IMR-90 (cell line): ENCODE measurements at regions not wholly inside any gene's neighbourhood (a gene's known extent, or its start where the extent isn't known, plus 50 kb on each side); places are given as distances from the start of the nearest gene placed in this dataset.

Source experiments
- ATAC-seq: fragments of 200-7000 bp; cut with Tn5 transposase; 2 replicates; pipeline ENCODE4 v1.9.1; 2020; ENCODE audit warnings: low read depth, mild to moderate bottlenecking, moderate library complexity
- BruUV-seq: library from RNA; stranded (reverse); fragments of 400-500 nt; replicated peaks from 2 replicates; lab custom pipeline; 2021; lab: Mats Ljungman, UMichigan
- CTCF ChIA-PET: fragments of 300-600 bp; formaldehyde crosslinking; extraction: SDS; loops from one replicate; lab custom pipeline; 2021; ENCODE audit warnings: antibody characterized with exemption; lab: Yijun Ruan, JAX
- POLR2A ChIA-PET: fragments of 300-600 bp; sonication (Branson Sonifier 250); formaldehyde crosslinking; loops from one replicate; lab custom pipeline; 2022; ENCODE audit warnings: antibody characterized with exemption; ENCODE audit not compliant: unreplicated experiment; lab: Charles Lee
- DNase-seq: peaks from one replicate; pipeline ENCODE4 v3.0.0; 2013
- H2AFZ ChIP-seq: replicated peaks from 2 replicates; pipeline ENCODE3; 2013; ENCODE audit warnings: low read length, mild to moderate bottlenecking; ENCODE audit not compliant: poor library complexity
- H2AK5ac ChIP-seq: 2 replicates; pipeline ENCODE4 v1.6.1; 2013; ENCODE audit warnings: low read depth, low read length, inconsistent platforms
- H2AK9ac ChIP-seq: replicated peaks from 2 replicates; pipeline ENCODE3; 2013; ENCODE audit warnings: mild to moderate bottlenecking, low read depth, low read length, moderate library complexity; ENCODE audit not compliant: poor library complexity
- H2BK120ac ChIP-seq: 2 replicates; pipeline ENCODE4 v1.6.1; 2013; ENCODE audit warnings: low read depth, low read length, inconsistent platforms
- H2BK15ac ChIP-seq: 3 replicates; pipeline ENCODE4 v1.6.1; 2013; ENCODE audit warnings: low read depth, low read length, inconsistent platforms
- H2BK20ac ChIP-seq: 2 replicates; pipeline ENCODE4 v1.6.1; 2013; ENCODE audit warnings: low read depth, mild to moderate bottlenecking, inconsistent platforms, low read length, moderate library complexity
- H2BK5ac ChIP-seq: 2 replicates; pipeline ENCODE4 v1.6.1; 2013; ENCODE audit warnings: mild to moderate bottlenecking, low read depth, low read length, inconsistent platforms; ENCODE audit not compliant: poor library complexity, severe bottlenecking
- H3K14ac ChIP-seq: replicated peaks from 2 replicates; pipeline ENCODE4 v1.6.1; 2013; ENCODE audit warnings: low read depth, low read length, inconsistent platforms
- H3K18ac ChIP-seq: 2 replicates; pipeline ENCODE4 v1.6.1; 2013; ENCODE audit warnings: low read depth, low read length, control low read depth
- H3K23ac ChIP-seq: 2 replicates; pipeline ENCODE4 v1.6.1; 2013; ENCODE audit warnings: low read depth, low read length, inconsistent platforms
- H3K27ac ChIP-seq: 2 replicates; pipeline ENCODE4 v1.5.1; 2013; ENCODE audit warnings: mild to moderate bottlenecking, control low read depth, low read length; ENCODE audit not compliant: insufficient read depth
- H3K27me3 ChIP-seq: 2 replicates; pipeline ENCODE4 v1.6.1; 2013; ENCODE audit warnings: low read length; ENCODE audit not compliant: control insufficient read depth, insufficient read depth
- H3K36me3 ChIP-seq: 2 replicates; pipeline ENCODE4 v1.6.1; 2013; ENCODE audit warnings: low read length, mixed read lengths; ENCODE audit not compliant: control insufficient read depth, insufficient read depth
- H3K4ac ChIP-seq: 2 replicates; pipeline ENCODE4 v1.6.1; 2013; ENCODE audit warnings: low read depth, low read length, inconsistent platforms
- H3K4me1 ChIP-seq: 2 replicates; pipeline ENCODE4 v1.6.1; 2013; ENCODE audit warnings: low read length, mixed read lengths; ENCODE audit not compliant: control insufficient read depth, insufficient read depth
- H3K4me2 ChIP-seq: 2 replicates; pipeline ENCODE4 v1.6.1; 2013; ENCODE audit warnings: low read depth, mild to moderate bottlenecking, control low read depth, low read length, moderate library complexity
- H3K4me3 ChIP-seq: 2 replicates; pipeline ENCODE4 v1.5.1; 2013; ENCODE audit warnings: low read depth, mild to moderate bottlenecking, control low read depth, low read length, moderate library complexity; ENCODE audit not compliant: insufficient read depth
- H3K56ac ChIP-seq: 2 replicates; pipeline ENCODE4 v1.6.1; 2013; ENCODE audit warnings: low read length, inconsistent platforms; ENCODE audit not compliant: insufficient read depth; ENCODE audit errors: extremely low read depth
- H3K79me1 ChIP-seq, 2 experiments: 2 replicates each; pipeline ENCODE4 v1.6.1; 2013; ENCODE audit warnings: low read length in 2 of 2, inconsistent platforms in 1 of 2, low read depth in 1 of 2
- H3K9ac ChIP-seq: 2 replicates; pipeline ENCODE4 v1.6.1; 2013; ENCODE audit warnings: low read depth, low read length, control low read depth
- H3K9me1 ChIP-seq: 2 replicates; pipeline ENCODE4 v1.6.1; 2013; ENCODE audit warnings: low read length, inconsistent platforms; ENCODE audit not compliant: insufficient read depth
- H3K9me3 ChIP-seq: 2 replicates; pipeline ENCODE4 v1.6.1; 2013; ENCODE audit warnings: low read length; ENCODE audit not compliant: control insufficient read depth, insufficient read depth
- H4K20me1 ChIP-seq: 2 replicates; pipeline ENCODE4 v1.6.1; 2013; ENCODE audit warnings: low read length, inconsistent platforms; ENCODE audit not compliant: insufficient read depth
- H4K5ac ChIP-seq: 2 replicates; pipeline ENCODE4 v1.6.1; 2013; ENCODE audit warnings: mild to moderate bottlenecking, low read depth, low read length, control low read depth
- H4K8ac ChIP-seq, 2 experiments: 2 replicates each; pipeline ENCODE4 v1.6.1; 2013; ENCODE audit warnings: low read depth in 2 of 2, low read length in 2 of 2, control low read depth in 1 of 2, inconsistent platforms in 1 of 2
- H4K91ac ChIP-seq: 2 replicates; pipeline ENCODE4 v1.6.1; 2013; ENCODE audit warnings: low read depth, low read length, inconsistent platforms; ENCODE audit not compliant: insufficient read depth
- BHLHE40 ChIP-seq: fragments of 150-350 bp; IDR thresholded peaks from 2 replicates; pipeline ENCODE4 v1.6.1; 2016; ENCODE audit warnings: mild to moderate bottlenecking, low read depth, low read length
- CEBPB ChIP-seq: IDR thresholded peaks from 2 replicates; pipeline ENCODE4 v1.6.1; 2012; ENCODE audit warnings: low read depth, low read length, improper control_type of control experiment
- CHD1 ChIP-seq: IDR thresholded peaks from 2 replicates; pipeline ENCODE4 v1.6.1; 2012; ENCODE audit warnings: low read depth, low read length, improper control_type of control experiment
- FOS ChIP-seq: fragments of 150-350 bp; IDR thresholded peaks from 2 replicates; pipeline ENCODE4 v1.6.1; 2016; ENCODE audit warnings: low read depth, low read length
- MAFK ChIP-seq: IDR thresholded peaks from 2 replicates; pipeline ENCODE4 v1.6.1; 2012; ENCODE audit warnings: low read depth, low read length, improper control_type of control experiment
- MAZ ChIP-seq: IDR thresholded peaks from 2 replicates; pipeline ENCODE4 v1.6.1; 2012; ENCODE audit warnings: low read depth, mild to moderate bottlenecking, low read length, improper control_type of control experiment, moderate library complexity, borderline replicate concordance
- MXI1 ChIP-seq: IDR thresholded peaks from 2 replicates; pipeline ENCODE4 v1.6.1; 2012; ENCODE audit warnings: low read depth, mild to moderate bottlenecking, low read length, moderate library complexity, borderline replicate concordance
- NFE2L2 ChIP-seq: fragments of 150-350 bp; IDR thresholded peaks from 2 replicates; pipeline ENCODE4 v1.6.1; 2016; ENCODE audit warnings: low read depth, mild to moderate bottlenecking, low read length
- POLR2A ChIP-seq: IDR thresholded peaks from 2 replicates; pipeline ENCODE4 v1.6.1; 2012; ENCODE audit warnings: mild to moderate bottlenecking, low read depth, low read length
- RAD21 ChIP-seq: IDR thresholded peaks from 2 replicates; pipeline ENCODE4 v1.6.1; 2012; ENCODE audit warnings: low read length, improper control_type of control experiment
- RCOR1 ChIP-seq: IDR thresholded peaks from 2 replicates; pipeline ENCODE4 v1.6.1; 2012; ENCODE audit warnings: mild to moderate bottlenecking, low read length, improper control_type of control experiment; ENCODE audit not compliant: insufficient replicate concordance
- RFX5 ChIP-seq: IDR thresholded peaks from 2 replicates; pipeline ENCODE4 v1.8.0; 2012; ENCODE audit warnings: low read depth, mild to moderate bottlenecking, low read length, moderate library complexity
- SMC3 ChIP-seq: fragments of 150-350 bp; IDR thresholded peaks from 2 replicates; pipeline ENCODE4 v1.6.1; 2016; ENCODE audit warnings: low read depth, mild to moderate bottlenecking, antibody characterized with exemption, low read length, moderate library complexity
- WGBS, 2 experiments: methylation state at CpG; one replicate each; pipeline versions ENCODE4 v1.1.5 to v1.1.7; 2013; ENCODE audit warnings: missing lambda C conversion rate in 2 of 2; ENCODE audit not compliant: insufficient read length in 1 of 2; ENCODE audit errors: extremely low coverage in 2 of 2; 5-methylcytosine and 5-hydroxymethylcytosine counted together
- dilution Hi-C: fragments of 300-500 bp; cut with HindIII; formaldehyde crosslinking; loops from one replicate; pipeline ENCODE4 v1.14.3; 2018; ENCODE audit warnings: low sequenced_read_pairs; ENCODE audit not compliant: unreplicated experiment
- in situ Hi-C: fragments of 300-500 bp; cut with MboI; formaldehyde crosslinking; loops from 3 replicates; pipeline ENCODE4 v1.14.3; 2019; ENCODE audit warnings: low sequenced_read_pairs, inconsistent platforms, mixed read lengths
- intact Hi-C: fragments of 100-400 bp; cut with micrococcal nuclease; formaldehyde crosslinking; loops from 2 replicates; pipeline ENCODE4 v1.10.0; 2022
- TF ChIP-seq, protein P1 (sequence below): conservative IDR thresholded peaks from 2 replicates; pipeline ENCODE4 v1.5.1; 2012; ENCODE audit warnings: mild to moderate bottlenecking, low read depth, low read length, improper control_type of control experiment
- TF ChIP-seq, protein P2 (sequence below): fragments of 150-350 bp; IDR thresholded peaks from 2 replicates; pipeline ENCODE4 v1.6.1; 2016; ENCODE audit warnings: low read depth, mild to moderate bottlenecking, low read length, moderate library complexity, borderline replicate concordance
- TF ChIP-seq, protein P3 (sequence below): fragments of 150-350 bp; IDR thresholded peaks from 2 replicates; pipeline ENCODE4 v1.6.1; 2017; ENCODE audit warnings: mild to moderate bottlenecking, antibody characterized with exemption, low read length, low read depth

DNA sequence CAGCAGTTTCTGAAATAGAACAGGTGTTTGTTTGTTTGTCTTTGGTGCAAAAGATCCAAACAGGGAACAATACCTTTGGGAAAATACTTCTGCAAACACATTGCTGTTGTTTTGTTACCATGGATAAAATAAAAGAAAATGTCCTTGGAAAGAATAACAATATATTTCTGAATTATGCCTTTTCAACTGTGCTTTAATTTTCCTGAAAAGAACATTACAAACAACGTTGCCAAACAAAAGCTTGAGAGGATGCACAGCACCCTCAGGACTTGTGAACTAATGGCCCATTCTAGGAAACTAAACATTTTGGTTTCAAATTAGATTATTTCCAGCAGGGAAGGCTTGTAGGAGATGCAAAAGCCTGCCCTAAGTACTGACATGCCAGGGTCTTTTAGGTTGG, 967.2 kb downstream of the TLE4 start:
- Histone ChIP-seq H3K56ac (no peak overlapping the region), H3K9ac (no peak overlapping the region), H2BK15ac (no peak overlapping the region), H4K20me1 (no peaks in the 10 kb centered on the region), H3K4me1 (no peaks in the 10 kb centered on the region), H3K4me3 (no peak overlapping the region), H4K91ac (no peak overlapping the region), H2AK5ac (no peak overlapping the region), H2BK20ac (no peak overlapping the region), H3K36me3 (no peaks in the 10 kb centered on the region), H3K4me2 (no peak overlapping the region), H2AK9ac (no peak overlapping the region), H3K4ac (no peak overlapping the region), H2AFZ (no peak overlapping the region), H2BK5ac (no peak overlapping the region), H3K23ac (no peak overlapping the region), H3K9me1 (no peaks in the 10 kb centered on the region), H3K79me1 (no peaks in the 10 kb centered on the region), H3K27ac (no peak overlapping the region), H4K8ac (no peak overlapping the region), H3K18ac (no peak overlapping the region), H3K14ac (no peak overlapping the region), H4K5ac (no peak overlapping the region), H2BK120ac (no peak overlapping the region), H3K9me3 (no peaks in the 10 kb centered on the region), H3K27me3 (no peaks in the 10 kb centered on the region)
- ATAC-seq (no peak), DNase-seq (no peak)
- CTCF ChIA-PET, result no interaction called here
- TF ChIP-seq, protein P1, sequence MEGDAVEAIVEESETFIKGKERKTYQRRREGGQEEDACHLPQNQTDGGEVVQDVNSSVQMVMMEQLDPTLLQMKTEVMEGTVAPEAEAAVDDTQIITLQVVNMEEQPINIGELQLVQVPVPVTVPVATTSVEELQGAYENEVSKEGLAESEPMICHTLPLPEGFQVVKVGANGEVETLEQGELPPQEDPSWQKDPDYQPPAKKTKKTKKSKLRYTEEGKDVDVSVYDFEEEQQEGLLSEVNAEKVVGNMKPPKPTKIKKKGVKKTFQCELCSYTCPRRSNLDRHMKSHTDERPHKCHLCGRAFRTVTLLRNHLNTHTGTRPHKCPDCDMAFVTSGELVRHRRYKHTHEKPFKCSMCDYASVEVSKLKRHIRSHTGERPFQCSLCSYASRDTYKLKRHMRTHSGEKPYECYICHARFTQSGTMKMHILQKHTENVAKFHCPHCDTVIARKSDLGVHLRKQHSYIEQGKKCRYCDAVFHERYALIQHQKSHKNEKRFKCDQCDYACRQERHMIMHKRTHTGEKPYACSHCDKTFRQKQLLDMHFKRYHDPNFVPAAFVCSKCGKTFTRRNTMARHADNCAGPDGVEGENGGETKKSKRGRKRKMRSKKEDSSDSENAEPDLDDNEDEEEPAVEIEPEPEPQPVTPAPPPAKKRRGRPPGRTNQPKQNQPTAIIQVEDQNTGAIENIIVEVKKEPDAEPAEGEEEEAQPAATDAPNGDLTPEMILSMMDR, result no peak
- no peak for TF ChIP-seq RFX5
- TF ChIP-seq POLR2A, result no peak
- TF ChIP-seq MXI1, result no peak
- TF ChIP-seq MAZ, result no peak
- TF ChIP-seq NFE2L2, result no peak
- TF ChIP-seq CHD1, result no peak
- no peak for TF ChIP-seq BHLHE40
- TF ChIP-seq, protein P2, sequence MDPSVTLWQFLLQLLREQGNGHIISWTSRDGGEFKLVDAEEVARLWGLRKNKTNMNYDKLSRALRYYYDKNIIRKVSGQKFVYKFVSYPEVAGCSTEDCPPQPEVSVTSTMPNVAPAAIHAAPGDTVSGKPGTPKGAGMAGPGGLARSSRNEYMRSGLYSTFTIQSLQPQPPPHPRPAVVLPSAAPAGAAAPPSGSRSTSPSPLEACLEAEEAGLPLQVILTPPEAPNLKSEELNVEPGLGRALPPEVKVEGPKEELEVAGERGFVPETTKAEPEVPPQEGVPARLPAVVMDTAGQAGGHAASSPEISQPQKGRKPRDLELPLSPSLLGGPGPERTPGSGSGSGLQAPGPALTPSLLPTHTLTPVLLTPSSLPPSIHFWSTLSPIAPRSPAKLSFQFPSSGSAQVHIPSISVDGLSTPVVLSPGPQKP, result no peak
- TF ChIP-seq, protein P3, sequence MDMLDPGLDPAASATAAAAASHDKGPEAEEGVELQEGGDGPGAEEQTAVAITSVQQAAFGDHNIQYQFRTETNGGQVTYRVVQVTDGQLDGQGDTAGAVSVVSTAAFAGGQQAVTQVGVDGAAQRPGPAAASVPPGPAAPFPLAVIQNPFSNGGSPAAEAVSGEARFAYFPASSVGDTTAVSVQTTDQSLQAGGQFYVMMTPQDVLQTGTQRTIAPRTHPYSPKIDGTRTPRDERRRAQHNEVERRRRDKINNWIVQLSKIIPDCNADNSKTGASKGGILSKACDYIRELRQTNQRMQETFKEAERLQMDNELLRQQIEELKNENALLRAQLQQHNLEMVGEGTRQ, result no peak
- no peak for TF ChIP-seq FOS
- no peak for TF ChIP-seq CEBPB
- TF ChIP-seq SMC3, result no peak
- TF ChIP-seq RCOR1, result no peak
- TF ChIP-seq RAD21, result no peak
- no peak for TF ChIP-seq MAFK
- dilution Hi-C loops (no loop called here), intact Hi-C loops (no loop called here), in situ Hi-C loops (no loop called here)
- no CpG with 5 or more reads among the region's 1 CpG for WGBS, 2 experiments
- BruUV-seq, result no TSS peak
- POLR2A ChIA-PET, result interaction anchor here (0.8 kb wide), 1 partner anchor 27 kb away, joined by 3 read pairs; no protein-coding TSS in a partner anchor
